Loucy (cell line): ENCODE measurements at regions not wholly inside any gene's neighbourhood (a gene's known extent, or its start where the extent isn't known, plus 50 kb on each side); places are given as distances from the start of the nearest gene placed in this dataset.

Experiments used
- H2AFZ ChIP-seq: fragments of 200-600 bp; sonication (generic); 2 replicates; pipeline ENCODE4 v1.6.0; 2016; ENCODE audit warnings: antibody characterized with exemption, mild to moderate bottlenecking, low read length, moderate library complexity
- H3F3A ChIP-seq: fragments of 200-600 bp; 2 replicates; pipeline ENCODE4 v1.6.0; 2016; ENCODE audit warnings: antibody characterized with exemption, low read depth, mild to moderate bottlenecking
- H3K27me3 ChIP-seq: fragments of 200-600 bp; sonication (generic); 2 replicates; pipeline ENCODE4 v1.6.1; 2014; ENCODE audit warnings: low read length, mild to moderate bottlenecking; ENCODE audit not compliant: insufficient read depth, poor library complexity, severe bottlenecking
- H3K36me3 ChIP-seq: fragments of 200-600 bp; sonication (generic); 2 replicates; pipeline ENCODE4 v1.6.1; 2016; ENCODE audit warnings: low read length; ENCODE audit not compliant: insufficient read depth
- H3K4me1 ChIP-seq: fragments of 200-600 bp; sonication (generic); 2 replicates; pipeline ENCODE4 v1.5.1; 2014; ENCODE audit warnings: low read length, mild to moderate bottlenecking; ENCODE audit not compliant: insufficient read depth, poor library complexity, severe bottlenecking
- H3K4me2 ChIP-seq: fragments of 200-600 bp; sonication (generic); 2 replicates; pipeline ENCODE4 v1.6.0; 2014; ENCODE audit warnings: antibody characterized with exemption, low read length, low read depth, mild to moderate bottlenecking; ENCODE audit not compliant: poor library complexity, severe bottlenecking
- H3K4me3 ChIP-seq: fragments of 200-600 bp; sonication (generic); 2 replicates; pipeline ENCODE4 v1.5.1; 2014; ENCODE audit warnings: low read length, mild to moderate bottlenecking, mixed read lengths; ENCODE audit not compliant: poor library complexity, severe bottlenecking
- H3K79me2 ChIP-seq: fragments of 200-600 bp; sonication (generic); 2 replicates; pipeline ENCODE4 v1.6.1; 2014; ENCODE audit warnings: low read length; ENCODE audit not compliant: insufficient read depth
- H3K9ac ChIP-seq: fragments of 200-600 bp; sonication (generic); 2 replicates; pipeline ENCODE4 v1.6.0; 2014; ENCODE audit warnings: mild to moderate bottlenecking, low read depth, low read length, moderate library complexity; ENCODE audit not compliant: poor library complexity, severe bottlenecking
- H3K9me2 ChIP-seq: fragments of 200-600 bp; sonication (generic); replicated peaks from 2 replicates; pipeline ENCODE4 v1.6.1; 2016; ENCODE audit warnings: low read depth, low read length, mixed read lengths
- H3K9me3 ChIP-seq: fragments of 200-600 bp; sonication (generic); 2 replicates; pipeline ENCODE4 v1.6.1; 2014; ENCODE audit warnings: mild to moderate bottlenecking, antibody characterized with exemption, low read length, low read depth; ENCODE audit not compliant: insufficient read depth
- H4K20me1 ChIP-seq: fragments of 200-600 bp; sonication (generic); 2 replicates; pipeline ENCODE4 v1.6.0; 2014; ENCODE audit warnings: antibody characterized with exemption, low read length, mild to moderate bottlenecking; ENCODE audit not compliant: insufficient read depth, poor library complexity, severe bottlenecking
- EZH2phosphoT487 ChIP-seq: fragments of 200-600 bp; IDR thresholded peaks from 2 replicates; pipeline ENCODE4 v1.6.1; 2018; ENCODE audit warnings: antibody characterized with exemption, mild to moderate bottlenecking, moderate library complexity, borderline replicate concordance
- TF ChIP-seq, protein P1 (sequence below): fragments of 200-600 bp; sonication (generic); conservative IDR thresholded peaks from 2 replicates; pipeline ENCODE4 v1.5.1; 2014; ENCODE audit warnings: mild to moderate bottlenecking, antibody characterized with exemption, low read length

DNA sequence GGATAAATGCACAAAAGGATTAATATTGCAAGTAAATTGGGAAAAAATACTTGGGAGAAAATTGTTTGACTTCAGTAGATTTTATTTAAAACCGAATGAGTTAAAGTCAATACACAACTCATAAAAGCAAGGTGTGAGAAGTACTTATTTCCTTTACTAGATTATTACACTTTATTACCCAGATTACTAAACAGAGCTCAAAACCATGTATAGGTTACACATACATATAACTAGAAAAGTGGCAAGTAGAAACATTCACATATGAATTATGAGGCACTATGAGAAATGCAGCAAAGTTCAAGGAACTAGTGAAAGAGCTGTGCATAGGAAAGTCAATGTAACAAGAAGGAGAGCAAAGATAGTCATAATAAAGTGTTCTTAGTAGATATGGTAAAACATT lies 113.0 kb downstream of the CXXC4 start:
- Histone ChIP-seq H3K9me3 (0 out of 2 replicates have a peak, but pooled peaks cover 3% of the 10 kb centered on the region), H3K9ac (no peak overlapping the region), H3K79me2 (no peaks in the 10 kb centered on the region), H3K27me3 (no peaks in the 10 kb centered on the region), H3F3A (no peaks in the 10 kb centered on the region), H4K20me1 (no peaks in the 10 kb centered on the region), H2AFZ (no peak overlapping the region), H3K36me3 (no peaks in the 10 kb centered on the region), H3K4me2 (no peak overlapping the region), H3K9me2 (no peaks in the 10 kb centered on the region), H3K4me3 (no peak overlapping the region), H3K4me1 (no peaks in the 10 kb centered on the region)
- TF ChIP-seq, protein P1, sequence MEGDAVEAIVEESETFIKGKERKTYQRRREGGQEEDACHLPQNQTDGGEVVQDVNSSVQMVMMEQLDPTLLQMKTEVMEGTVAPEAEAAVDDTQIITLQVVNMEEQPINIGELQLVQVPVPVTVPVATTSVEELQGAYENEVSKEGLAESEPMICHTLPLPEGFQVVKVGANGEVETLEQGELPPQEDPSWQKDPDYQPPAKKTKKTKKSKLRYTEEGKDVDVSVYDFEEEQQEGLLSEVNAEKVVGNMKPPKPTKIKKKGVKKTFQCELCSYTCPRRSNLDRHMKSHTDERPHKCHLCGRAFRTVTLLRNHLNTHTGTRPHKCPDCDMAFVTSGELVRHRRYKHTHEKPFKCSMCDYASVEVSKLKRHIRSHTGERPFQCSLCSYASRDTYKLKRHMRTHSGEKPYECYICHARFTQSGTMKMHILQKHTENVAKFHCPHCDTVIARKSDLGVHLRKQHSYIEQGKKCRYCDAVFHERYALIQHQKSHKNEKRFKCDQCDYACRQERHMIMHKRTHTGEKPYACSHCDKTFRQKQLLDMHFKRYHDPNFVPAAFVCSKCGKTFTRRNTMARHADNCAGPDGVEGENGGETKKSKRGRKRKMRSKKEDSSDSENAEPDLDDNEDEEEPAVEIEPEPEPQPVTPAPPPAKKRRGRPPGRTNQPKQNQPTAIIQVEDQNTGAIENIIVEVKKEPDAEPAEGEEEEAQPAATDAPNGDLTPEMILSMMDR, result no peak
- TF ChIP-seq EZH2phosphoT487, result no peak

DNA sequence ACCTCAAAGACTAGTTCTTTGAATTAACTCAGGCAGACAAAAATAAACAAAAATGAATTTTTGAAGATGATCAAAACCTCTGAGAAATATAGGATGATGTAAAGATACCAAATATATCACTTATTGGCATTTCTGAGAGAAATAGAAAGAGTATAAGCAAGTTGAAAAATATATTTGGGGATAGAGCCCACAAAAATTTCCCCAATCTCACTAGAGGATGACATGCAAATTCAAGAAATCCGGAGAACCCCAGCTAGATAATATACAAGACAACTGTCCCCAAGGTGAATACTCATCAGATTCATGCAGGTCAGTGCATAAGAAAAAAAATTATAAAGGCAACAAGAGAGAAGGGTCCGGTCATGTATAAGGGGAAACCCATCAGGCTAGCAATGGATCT lies 129.1 kb downstream of the CXXC4 start:
- no peaks in the 10 kb centered on the region for H3K27me3 ChIP-seq
- H3K9me2 ChIP-seq, result no peaks in the 10 kb centered on the region
- H3F3A ChIP-seq, result no peaks in the 10 kb centered on the region
- no peak overlapping the region for H2AFZ ChIP-seq
- no peak overlapping the region for H3K9ac ChIP-seq
- no peaks in the 10 kb centered on the region for H4K20me1 ChIP-seq
- no peaks in the 10 kb centered on the region for H3K36me3 ChIP-seq
- H3K4me1 ChIP-seq, result no peaks in the 10 kb centered on the region
- no peaks in the 10 kb centered on the region for H3K9me3 ChIP-seq
- no peak for TF ChIP-seq EZH2phosphoT487
- H3K4me3 ChIP-seq, result no peak overlapping the region
- no peaks in the 10 kb centered on the region for H3K79me2 ChIP-seq
- H3K4me2 ChIP-seq, result no peak overlapping the region

DNA sequence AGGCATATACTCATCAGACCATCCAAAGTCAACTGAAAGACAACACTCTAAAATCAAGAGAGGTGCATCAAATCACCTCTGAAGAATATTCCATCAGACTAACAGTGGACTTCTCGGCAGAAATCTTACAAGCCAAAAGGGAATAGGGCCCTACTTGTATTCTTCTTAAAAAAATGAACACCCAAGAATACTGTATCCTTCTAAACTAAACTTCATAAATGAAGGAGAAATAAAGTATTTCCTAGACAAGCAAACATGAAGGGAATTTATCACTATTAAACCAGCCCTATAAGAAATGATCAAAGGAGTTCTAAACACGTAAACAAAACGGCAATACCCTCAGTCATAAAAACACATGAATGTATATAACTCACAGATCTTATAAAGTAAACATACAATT lies 141.2 kb downstream of the CXXC4 start:
- TF ChIP-seq, protein P1, result no peak
- no peak for TF ChIP-seq EZH2phosphoT487
- no peaks in the 10 kb centered on the region for H3K27me3 ChIP-seq

DNA sequence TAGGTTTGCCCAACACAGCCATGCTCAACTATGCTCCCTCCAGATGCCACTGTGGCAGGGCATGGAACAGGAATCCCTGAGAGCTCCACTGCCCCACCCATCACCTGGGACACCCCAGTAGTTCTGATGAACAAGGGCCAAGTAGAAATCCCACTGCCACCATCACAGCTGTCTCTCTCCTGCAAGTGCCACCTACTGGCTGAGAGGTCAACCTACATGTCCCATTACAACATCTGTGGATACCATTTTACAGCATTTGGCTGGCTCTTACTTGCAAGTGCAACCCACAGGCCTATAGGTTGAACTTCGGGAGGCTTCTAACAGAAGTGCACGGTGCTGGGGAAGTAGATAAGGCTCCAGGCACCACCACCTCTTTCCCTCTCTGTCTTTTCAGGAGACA lies 142.5 kb downstream of the CXXC4 start:
- no peak overlapping the region for H3K4me2 ChIP-seq
- no peak overlapping the region for H2AFZ ChIP-seq

More for the DNA sequence above, 141.2 kb downstream of the CXXC4 start:
- Histone ChIP-seq H3K4me2 (no peak overlapping the region), H3K9me3 (no peaks in the 10 kb centered on the region; the same call in 1 of the 2 replicates), H3K4me1 (no peaks in the 10 kb centered on the region), H3F3A (no peaks in the 10 kb centered on the region), H3K36me3 (no peaks in the 10 kb centered on the region), H3K4me3 (no peak overlapping the region), H3K9ac (no peak overlapping the region), H4K20me1 (no peaks in the 10 kb centered on the region), H2AFZ (no peak overlapping the region), H3K79me2 (no peaks in the 10 kb centered on the region), H3K9me2 (no peaks in the 10 kb centered on the region)

More for the DNA sequence above, 142.5 kb downstream of the CXXC4 start:
- Histone ChIP-seq H3K36me3 (no peaks in the 10 kb centered on the region), H3K79me2 (no peaks in the 10 kb centered on the region), H3F3A (no peaks in the 10 kb centered on the region), H3K4me3 (no peak overlapping the region), H3K9ac (no peak overlapping the region), H3K27me3 (no peaks in the 10 kb centered on the region), H3K9me2 (no peaks in the 10 kb centered on the region), H4K20me1 (no peaks in the 10 kb centered on the region), H3K4me1 (no peaks in the 10 kb centered on the region), H3K9me3 (no peaks in the 10 kb centered on the region; the same call in 1 of the 2 replicates)
- TF ChIP-seq, protein P1, result peak; percentile 36; the same call in 1 of the 2 replicates
- TF ChIP-seq EZH2phosphoT487, result no peak
